Tibial nerve (tissue), 4 donors: ENCODE measurements at regions not wholly inside any gene's neighbourhood (a gene's known extent, or its start where the extent isn't known, plus 50 kb on each side); places are given as distances from the start of the nearest gene placed in this dataset.
"Not testable (repeated sequence)": the region's sequence is repeated elsewhere in the genome, so short reads cannot be mapped to it uniquely, and the experiment has no call there.

Experiments
- CTCF ChIP-seq, 5 experiments: fragments of 200-600 bp in 3 of 5; fragments of 450-650 bp in 2 of 5; sonication (generic) in 3 of 5; IDR thresholded peaks; one replicate each; pipeline ENCODE4 v1.5.1; 2016 to 2019; ENCODE audit warnings: antibody characterized with exemption in 5 of 5, mild to moderate bottlenecking in 3 of 5, moderate library complexity in 2 of 5
- EP300 ChIP-seq, 2 donors: sonication (generic); formaldehyde crosslinking; IDR thresholded peaks; one replicate each; pipeline ENCODE4 v1.6.1; 2017; ENCODE audit warnings: antibody characterized with exemption in 2 of 2, mild to moderate bottlenecking in 1 of 2
- POLR2A ChIP-seq, 2 donors: fragments of 450-650 bp; IDR thresholded peaks; one replicate each; pipeline ENCODE4 v1.6.1; 2017; ENCODE audit warnings: antibody characterized with exemption in 2 of 2, mild to moderate bottlenecking in 2 of 2, moderate library complexity in 2 of 2

- not testable (repeated sequence) for TF ChIP-seq CTCF, POLR2A, EP300 (IDR thresholded peaks at IDR 0.05)
Observed at GRCh38 chr16:58790816-58791557, 56.9 kb upstream of the GOT2 start.
